HG03066 (cell line): ENCODE measurements at regions not wholly inside any gene's neighbourhood (a gene's known extent, or its start where the extent isn't known, plus 50 kb on each side); places are given as distances from the start of the nearest gene placed in this dataset.
A peak's percentile ranks its signal among the peaks of the same experiment; 100 is the strongest.

Source experiments
- ATAC-seq: cut with Tn5 transposase; IDR thresholded peaks from one replicate; pipeline ENCODE4 v1.9.1; 2021; ENCODE audit warnings: low read depth; ENCODE audit not compliant: unreplicated experiment

GRCh38 chr17:77358801-77359200, 218.0 kb downstream of the SEC14L1 start:
- no peak for ATAC-seq

GRCh38 chr17:77359236-77359635, 218.5 kb downstream of the SEC14L1 start:
- no peak for ATAC-seq

GRCh38 chr17:77361986-77362620, 221.3 kb downstream of the SEC14L1 start:
- no peak for ATAC-seq

GRCh38 chr17:77363821-77364361, 223.1 kb downstream of the SEC14L1 start:
- ATAC-seq: no peak

GRCh38 chr17:77364381-77364911, 223.7 kb downstream of the SEC14L1 start:
- no peak for ATAC-seq

- no peak for ATAC-seq
Measured at GRCh38 chr17:77364941-77365583, 224.3 kb downstream of the SEC14L1 start.

- ATAC-seq: no peak
Measured at GRCh38 chr17:77365584-77366186, 224.9 kb downstream of the SEC14L1 start.

GRCh38 chr17:77366206-77366557, 225.4 kb downstream of the SEC14L1 start:
- ATAC-seq: no peak

GRCh38 chr17:77366558-77367245, 225.9 kb downstream of the SEC14L1 start:
- no peak for ATAC-seq

GRCh38 chr17:77369544-77369971, 228.8 kb downstream of the SEC14L1 start:
- ATAC-seq: no peak

- no peak for ATAC-seq
Measured at GRCh38 chr17:77370586-77370985, 229.8 kb downstream of the SEC14L1 start.

GRCh38 chr17:77371117-77371887, 230.5 kb downstream of the SEC14L1 start:
- no peak for ATAC-seq

GRCh38 chr17:77371888-77372443, 231.2 kb downstream of the SEC14L1 start:
- peak; percentile 4 for ATAC-seq

GRCh38 chr17:77372444-77373298, 231.9 kb downstream of the SEC14L1 start:
- ATAC-seq: peak; percentile 45

GRCh38 chr17:77373299-77374169, 232.8 kb downstream of the SEC14L1 start:
- peak; percentile 28 for ATAC-seq

- no peak for ATAC-seq
Measured at GRCh38 chr17:77374170-77374936, 233.6 kb downstream of the SEC14L1 start.
